ENCODE measurements at regions not wholly inside any gene's neighbourhood (a gene's known extent, or its start where the extent isn't known, plus 50 kb on each side); places are given as distances from the start of the nearest gene placed in this dataset.

- no peak overlapping the region for H3K4me3 ChIP-seq (ENCODE audit: low read depth, low read length)
- DNase-seq (ENCODE audit: low read depth) = no peak
- TF ChIP-seq CTCF (IDR thresholded peaks at IDR 0.05; ENCODE audit: low read depth, low read length, missing control alignments) = no peak
- in situ Hi-C loops (cut with HindIII; ENCODE audit: low sequenced_read_pairs) = no loop called here
Measured at GRCh38 chr5:20353499-20353898, 365.5 kb upstream of the CDH18 start.

DNA sequence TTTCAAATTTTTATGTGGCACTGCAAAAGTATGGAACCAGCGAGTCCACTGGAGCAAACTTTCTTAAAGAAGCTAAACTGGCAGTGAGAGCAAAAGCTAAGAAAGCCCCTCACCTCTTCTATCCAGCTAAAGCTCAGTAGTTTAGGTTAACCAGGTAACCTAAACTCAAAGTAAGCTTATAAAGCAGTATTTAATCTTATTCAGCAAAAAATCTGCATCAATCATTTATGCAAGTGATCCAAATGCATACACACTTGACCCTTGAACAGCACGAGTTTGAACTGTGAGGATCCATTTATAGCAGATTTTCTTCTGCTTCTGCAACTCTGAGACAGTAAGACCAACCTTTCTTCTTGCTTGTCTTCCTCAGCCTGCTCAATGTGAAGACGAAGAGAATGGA, 363.8 kb upstream of the CDH18 start:
- DNase-seq (ENCODE audit: low read depth) = no peak
- in situ Hi-C loops (cut with HindIII; ENCODE audit: low sequenced_read_pairs) = no loop called here
- H3K4me3 ChIP-seq (ENCODE audit: low read depth, low read length) = no peak overlapping the region
- TF ChIP-seq CTCF (IDR thresholded peaks at IDR 0.05; ENCODE audit: low read depth, low read length, missing control alignments) = no peak

GRCh38 chr5:20348321-20348720, 360.3 kb upstream of the CDH18 start:
- no peak for TF ChIP-seq CTCF (IDR thresholded peaks at IDR 0.05; ENCODE audit: low read depth, low read length, missing control alignments)
- in situ Hi-C loops (cut with HindIII; ENCODE audit: low sequenced_read_pairs) = no loop called here
- H3K4me3 ChIP-seq (ENCODE audit: low read depth, low read length) = no peak overlapping the region
- DNase-seq (ENCODE audit: low read depth) = no peak

- in situ Hi-C loops (cut with HindIII; ENCODE audit: low sequenced_read_pairs) = no loop called here
- no peak for DNase-seq (ENCODE audit: low read depth)
- no peak for TF ChIP-seq CTCF (IDR thresholded peaks at IDR 0.05; ENCODE audit: low read depth, low read length, missing control alignments)
- H3K4me3 ChIP-seq (ENCODE audit: low read depth, low read length) = no peak overlapping the region
Measured at GRCh38 chr5:20347334-20347733, 359.3 kb upstream of the CDH18 start.

DNA sequence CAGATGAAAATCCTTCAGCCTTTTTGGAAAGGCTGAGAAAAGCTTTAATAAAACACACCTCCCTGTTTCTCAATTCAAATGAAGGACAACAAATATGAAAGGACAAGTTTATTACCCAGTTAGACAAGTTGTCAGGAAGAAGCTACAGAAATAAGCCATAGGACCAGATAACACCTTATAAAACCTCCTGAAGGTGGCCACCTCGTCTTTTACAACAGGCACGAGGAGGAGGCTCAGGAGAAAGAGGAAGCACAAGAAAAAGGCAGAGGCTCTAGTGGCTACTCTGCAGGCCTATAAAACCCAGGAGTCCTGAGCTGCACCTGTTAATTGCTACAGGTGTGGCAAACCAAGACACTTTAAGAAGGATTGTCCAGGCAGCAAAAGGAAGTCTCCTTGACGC, 352.1 kb upstream of the CDH18 start:
- H3K4me3 ChIP-seq (ENCODE audit: low read depth, low read length) = no peak overlapping the region
- in situ Hi-C loops (cut with HindIII; ENCODE audit: low sequenced_read_pairs) = no loop called here
- DNase-seq (ENCODE audit: low read depth) = no peak
- no peak for TF ChIP-seq CTCF (IDR thresholded peaks at IDR 0.05; ENCODE audit: low read depth, low read length, missing control alignments)

DNA sequence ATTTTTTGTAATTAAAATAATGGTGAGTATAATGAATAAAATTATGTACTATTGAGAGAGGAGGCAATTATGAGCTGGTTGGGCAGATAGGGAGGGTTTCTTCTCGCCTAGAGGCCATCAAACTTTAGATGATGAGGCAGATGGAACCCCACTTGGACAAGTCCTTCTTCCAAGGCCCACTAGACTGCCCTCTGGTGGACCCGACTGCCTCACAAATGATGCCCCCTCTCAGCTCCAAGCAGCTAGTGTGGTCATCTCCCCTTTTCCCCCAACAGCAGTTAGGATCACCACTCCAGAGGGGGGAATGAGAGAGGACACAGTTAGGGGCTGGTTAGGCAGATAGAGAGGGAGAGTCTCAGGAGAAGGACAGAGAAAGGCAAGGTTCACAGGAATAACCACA, 348.0 kb upstream of the CDH18 start:
- no peak for DNase-seq (ENCODE audit: low read depth)
- H3K4me3 ChIP-seq (ENCODE audit: low read depth, low read length) = no peak overlapping the region
- no peak for TF ChIP-seq CTCF (IDR thresholded peaks at IDR 0.05; ENCODE audit: low read depth, low read length, missing control alignments)
- in situ Hi-C loops (cut with HindIII; ENCODE audit: low sequenced_read_pairs) = no loop called here

DNA sequence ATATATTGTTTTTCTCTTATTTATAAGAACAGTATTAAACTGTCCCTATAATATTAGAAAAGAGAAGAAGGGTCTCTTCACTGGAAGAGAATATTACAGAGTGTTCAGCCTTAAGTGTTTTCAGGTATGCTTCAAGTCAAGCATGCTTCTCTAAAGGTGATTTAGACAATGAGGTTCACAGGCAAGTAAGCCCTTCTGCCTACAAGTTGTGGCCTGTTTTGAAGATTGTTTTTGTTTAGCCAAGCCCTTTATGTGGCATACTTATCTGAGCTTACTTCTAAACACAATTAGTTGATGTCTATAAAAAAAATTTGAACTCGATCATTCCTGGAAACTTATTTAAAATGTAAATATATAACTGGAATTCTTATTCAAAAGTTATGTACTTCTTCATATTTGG, 343.8 kb upstream of the CDH18 start:
- no peak for TF ChIP-seq CTCF (IDR thresholded peaks at IDR 0.05; ENCODE audit: low read depth, low read length, missing control alignments)
- H3K4me3 ChIP-seq (ENCODE audit: low read depth, low read length) = no peak overlapping the region
- in situ Hi-C loops (cut with HindIII; ENCODE audit: low sequenced_read_pairs) = no loop called here
- DNase-seq (ENCODE audit: low read depth) = no peak
